ENCODE measurements at regions not wholly inside any gene's neighbourhood (a gene's known extent, or its start where the extent isn't known, plus 50 kb on each side); places are given as distances from the start of the nearest gene placed in this dataset.
"Not testable (repeated sequence)": the region's sequence is repeated elsewhere in the genome, so short reads cannot be mapped to it uniquely, and the experiment has no call there.

DNA sequence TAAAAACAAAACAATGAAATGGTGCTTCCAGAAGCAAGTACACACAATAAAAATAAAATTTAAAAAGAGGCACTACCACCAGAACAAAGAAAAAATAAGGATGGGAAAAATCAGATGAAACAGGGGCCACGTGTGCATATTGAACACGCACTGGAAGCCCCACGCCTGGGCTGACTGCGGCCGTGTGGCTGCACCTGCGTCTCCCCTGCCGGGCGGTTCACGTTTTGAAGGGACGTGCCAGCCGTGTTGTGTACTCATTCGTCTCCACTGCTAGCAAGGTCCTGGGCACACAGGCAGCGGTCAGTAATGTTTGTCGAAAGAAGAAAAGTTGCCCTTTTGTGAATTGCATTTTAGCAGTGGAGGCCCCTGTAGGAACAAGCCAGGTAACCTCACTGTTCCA is 255.9 kb upstream of the RNF32 start:
- no peak for DNase-seq

- no peak for DNase-seq
Observed at GRCh38 chr7:156383526-156383925, 257.0 kb upstream of the RNF32 start.

- no peak for DNase-seq
Observed at GRCh38 chr7:156380261-156380660, 260.3 kb upstream of the RNF32 start.

DNA sequence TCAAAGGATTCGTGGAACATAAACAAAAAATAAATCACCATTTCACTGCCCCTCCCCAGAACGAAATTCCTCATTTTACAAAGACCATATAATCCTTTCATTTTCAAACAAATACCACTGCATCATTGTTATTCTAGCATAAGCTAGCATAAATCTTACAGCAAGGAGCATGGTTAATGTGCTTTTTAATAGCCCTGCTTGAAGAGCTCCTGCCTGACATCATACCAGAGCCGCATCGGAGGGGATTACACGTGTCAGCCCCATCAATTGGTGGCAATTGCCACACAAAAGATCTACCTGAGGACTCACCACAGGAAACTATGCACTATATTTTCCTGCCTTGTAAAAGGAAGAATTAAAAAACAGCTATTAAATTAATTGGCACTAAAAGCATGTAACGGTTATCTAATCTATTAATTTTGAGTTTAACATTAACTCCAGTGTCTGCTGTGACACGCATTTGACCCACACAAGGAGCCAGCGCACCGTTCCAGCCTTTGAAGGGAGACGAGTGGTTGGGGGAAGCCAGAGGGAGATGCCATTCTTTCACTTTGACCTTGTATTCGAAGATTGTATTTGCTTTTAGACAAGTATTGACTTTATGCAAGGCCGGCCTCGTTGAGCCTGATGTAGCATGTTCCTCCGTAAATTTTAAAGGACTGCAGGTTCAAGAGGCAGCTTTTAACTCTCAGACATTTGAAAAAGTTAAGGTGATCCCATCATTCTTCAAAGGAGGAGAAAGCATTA is 261.1 kb upstream of the RNF32 start:
- no peak for DNase-seq

DNA sequence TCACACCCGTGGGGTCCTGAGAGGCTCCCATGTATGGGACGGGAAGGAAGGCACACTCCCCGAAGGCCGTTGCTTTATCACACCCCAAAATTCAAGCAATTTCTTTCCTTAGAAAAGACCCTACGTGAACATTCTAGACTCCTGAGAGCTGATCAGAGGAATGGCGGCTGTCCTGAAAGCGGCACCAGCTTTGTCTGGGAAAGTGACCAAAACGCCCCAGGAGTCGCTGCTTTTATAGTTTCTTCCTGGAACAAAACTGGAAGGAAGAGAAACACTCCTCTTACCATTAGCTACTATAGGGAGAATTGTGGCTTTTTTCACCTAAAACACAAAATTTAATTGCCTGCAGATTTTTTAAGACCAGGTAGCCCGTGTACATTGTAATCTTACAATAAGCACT is 261.8 kb upstream of the RNF32 start:
- DNase-seq, result no peak

- no peak for DNase-seq
Observed at GRCh38 chr7:156376317-156376716, 264.3 kb upstream of the RNF32 start.

DNA sequence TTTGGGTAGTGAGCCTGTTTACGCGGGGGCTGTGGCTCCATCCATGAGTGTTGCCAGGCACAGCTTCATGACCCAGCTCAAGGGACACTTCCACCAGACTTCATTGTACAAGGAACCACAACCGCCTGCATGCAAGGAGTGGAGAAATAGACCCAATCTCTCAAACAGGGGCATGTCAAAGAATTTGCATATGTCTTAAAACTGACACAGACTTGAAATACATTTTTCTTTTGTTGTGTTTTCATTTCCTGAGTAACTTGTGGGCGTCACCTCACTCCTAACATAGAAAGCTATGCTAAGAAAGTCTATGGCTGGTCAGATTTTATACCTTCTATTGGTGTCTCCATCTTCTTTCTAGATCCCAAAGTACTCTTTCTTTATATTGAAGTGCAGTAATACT is 266.2 kb upstream of the RNF32 start:
- no peak for DNase-seq

DNA sequence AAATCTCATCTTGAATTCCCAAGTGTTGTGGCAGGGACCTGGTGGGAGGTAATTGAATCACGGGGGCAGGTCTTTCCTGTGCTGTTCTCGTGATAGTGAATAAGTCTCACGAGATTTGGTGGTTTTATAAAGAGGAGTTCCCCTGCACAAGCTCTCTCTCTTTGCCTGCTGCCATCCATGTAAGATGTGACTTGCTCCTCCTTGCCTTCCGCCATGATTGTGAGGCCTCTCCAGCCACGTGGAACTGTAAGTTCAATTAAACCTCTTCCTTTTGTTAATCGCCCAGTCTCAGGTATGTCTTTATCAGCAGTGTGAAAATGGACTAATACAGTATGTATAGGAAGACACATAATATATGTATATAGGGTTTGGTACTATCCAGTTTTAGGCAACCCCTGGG is 270.6 kb upstream of the RNF32 start:
- DNase-seq, result not testable (repeated sequence)

DNA sequence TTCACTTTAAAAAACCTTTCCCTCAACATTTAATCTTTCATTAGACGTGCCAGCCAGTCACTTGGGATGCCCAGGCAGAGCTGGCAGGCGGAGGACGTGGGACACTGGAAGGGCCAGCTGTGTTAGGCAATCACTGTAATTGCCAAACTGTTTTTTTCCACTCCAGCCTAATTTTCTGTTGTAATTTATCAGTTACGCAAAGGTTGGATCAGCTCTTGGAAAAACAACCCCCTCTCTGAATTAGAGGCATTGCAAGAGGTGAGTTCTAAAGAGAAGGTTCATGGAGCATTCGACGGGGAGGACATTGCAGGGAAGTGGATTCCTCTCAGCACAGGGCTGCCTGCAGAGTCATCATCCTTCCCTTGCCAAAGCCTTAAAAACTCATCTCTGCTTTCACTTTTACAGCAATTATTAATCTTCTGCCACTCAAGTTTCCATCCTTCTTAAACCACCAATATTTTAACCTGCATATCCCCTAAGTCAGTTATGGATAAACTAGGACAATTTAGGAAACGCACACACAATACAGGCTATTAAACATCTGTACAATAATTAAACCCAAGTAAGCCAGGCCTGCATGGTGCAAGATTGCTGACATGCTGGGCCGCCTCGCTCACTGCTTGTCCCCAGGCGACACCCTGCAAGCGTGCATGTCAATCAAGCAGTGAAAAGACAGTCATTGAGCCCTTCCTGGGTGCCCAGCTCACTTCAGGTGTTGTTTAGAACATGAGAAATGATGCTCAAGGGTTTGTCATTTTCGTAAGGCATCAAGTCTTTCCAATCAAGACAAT is 272.3 kb upstream of the RNF32 start:
- DNase-seq, result no peak

DNA sequence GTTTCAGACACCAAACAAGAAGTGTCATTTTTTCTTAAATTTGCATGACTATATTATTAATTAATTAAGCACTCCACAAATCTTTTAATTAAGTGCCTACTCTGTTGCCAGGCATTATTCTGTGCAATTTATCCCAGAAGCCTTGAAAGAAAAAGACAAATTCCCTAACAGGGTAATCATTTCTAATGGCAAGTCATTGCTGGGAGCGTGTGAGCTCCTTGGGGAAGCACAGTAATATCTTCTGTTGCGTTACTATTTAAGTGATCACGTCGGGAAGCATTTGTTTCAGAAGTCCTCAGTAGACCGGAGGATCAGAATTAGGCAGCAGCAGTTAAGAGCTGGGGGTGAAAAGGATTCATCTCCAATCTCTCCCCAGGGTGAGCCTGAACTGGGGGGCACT is 276.8 kb upstream of the RNF32 start:
- no peak for DNase-seq

GRCh38 chr7:156360835-156361234 is 279.7 kb upstream of the RNF32 start:
- DNase-seq, result no peak

GRCh38 chr7:156356551-156356950 is 284.0 kb upstream of the RNF32 start:
- no peak for DNase-seq

DNA sequence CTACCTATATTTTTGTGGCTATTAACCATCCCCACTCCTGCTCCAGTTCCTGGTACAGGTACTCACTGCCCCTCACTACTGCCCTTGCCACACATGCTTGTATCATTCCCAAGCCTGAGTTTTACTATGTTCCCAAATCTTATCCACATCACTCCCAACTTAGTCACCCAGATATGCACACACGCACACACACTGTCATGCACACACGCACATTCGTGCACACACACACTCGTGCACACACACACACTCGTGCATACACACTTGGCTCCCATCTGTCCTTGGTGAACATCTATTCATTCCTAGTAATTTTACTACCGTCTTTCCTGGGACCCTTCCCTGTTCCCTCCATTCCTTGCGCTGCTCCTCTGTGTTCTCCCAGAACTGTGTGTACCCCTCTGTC is 287.2 kb upstream of the RNF32 start:
- no peak for DNase-seq

GRCh38 chr7:156347703-156348248 is 292.8 kb upstream of the RNF32 start:
- not testable (repeated sequence) for DNase-seq

DNA sequence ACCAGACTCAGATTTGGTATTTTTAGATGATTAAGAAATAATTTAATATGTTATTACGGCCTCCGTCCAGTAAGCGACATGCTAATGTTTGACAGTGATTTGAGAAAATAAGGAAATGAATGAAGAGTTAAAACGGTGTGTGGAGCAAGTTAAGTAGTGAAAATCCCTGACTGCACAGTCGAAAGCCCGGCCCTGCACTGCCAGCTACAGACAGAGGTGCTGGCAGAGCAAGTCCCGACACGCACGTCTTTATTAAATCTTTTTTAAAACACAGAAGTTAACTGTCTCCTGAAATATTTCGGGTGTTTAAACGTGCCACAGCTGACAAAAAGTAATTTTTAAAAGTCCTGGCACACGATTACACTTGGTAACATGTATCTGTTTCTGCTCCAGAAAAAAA is 293.4 kb upstream of the RNF32 start:
- DNase-seq, result no peak

- DNase-seq, result no peak
Observed at GRCh38 chr7:156344595-156344994, 296.0 kb upstream of the RNF32 start.

DNA sequence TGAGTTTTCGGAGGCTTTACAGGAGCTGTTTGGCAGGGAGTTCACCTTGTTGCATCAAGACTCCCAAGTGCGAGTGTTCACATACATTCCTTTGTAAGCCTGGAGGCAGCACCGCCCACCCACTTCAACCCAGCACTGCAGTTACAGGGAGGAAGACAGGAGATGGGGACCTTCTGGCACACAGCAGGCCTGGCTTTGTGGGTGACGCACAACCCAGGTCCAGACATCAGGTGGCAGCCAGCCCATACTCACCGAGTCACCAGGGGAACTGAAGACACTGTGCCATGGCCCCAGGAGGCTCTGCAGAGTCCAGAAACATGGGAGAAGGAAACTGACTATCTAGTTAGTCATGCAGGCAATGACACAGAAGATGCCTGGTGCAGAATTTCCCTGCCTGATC is 305.9 kb upstream of the RNF32 start:
- no peak for DNase-seq

GRCh38 chr7:156327916-156328315 is 312.7 kb upstream of the RNF32 start:
- no peak for DNase-seq

- DNase-seq, result no peak
Observed at GRCh38 chr7:156327474-156327873, 313.1 kb upstream of the RNF32 start.

GRCh38 chr7:156324201-156324600 is 316.4 kb upstream of the RNF32 start:
- peak; percentile 28 for DNase-seq

DNA sequence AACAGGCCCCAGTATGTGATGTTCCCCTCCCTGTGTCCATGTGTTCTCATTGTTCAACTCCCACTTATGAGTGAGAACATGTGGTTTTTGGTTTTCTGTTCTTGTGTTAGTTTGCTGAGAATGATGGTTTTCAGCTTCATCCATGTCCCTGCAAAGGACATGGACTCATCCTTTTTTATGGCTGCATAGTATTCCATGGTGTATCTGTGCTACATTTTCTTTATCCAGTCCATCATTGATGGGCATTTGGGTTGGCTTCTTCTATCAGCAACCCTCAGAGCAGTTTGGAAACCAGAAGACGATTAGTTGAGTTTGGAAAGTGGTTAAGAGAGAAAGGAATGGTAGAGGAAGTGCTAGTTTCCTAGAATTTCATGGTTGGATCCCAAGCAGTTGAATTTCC is 319.1 kb upstream of the RNF32 start:
- not testable (repeated sequence) for DNase-seq

- no peak for DNase-seq
Observed at GRCh38 chr7:156318926-156319325, 321.6 kb upstream of the RNF32 start.

- DNase-seq, result no peak
Observed at GRCh38 chr7:156318426-156318825, 322.1 kb upstream of the RNF32 start.

Data from right lung (tissue), 2 donors.